CD4-positive, alpha-beta T cell treated with Interleukin-21 for 1 hour (primary cell): ENCODE measurements at regions not wholly inside any gene's neighbourhood (a gene's known extent, or its start where the extent isn't known, plus 50 kb on each side); places are given as distances from the start of the nearest gene placed in this dataset.

Experiments used
- DNase-seq: peaks from one replicate; pipeline ENCODE4 v3.0.0-alpha.2; 2020

- no peak for DNase-seq
Measured at GRCh38 chr11:71070490-71071453, 181.6 kb downstream of the SHANK2 start.

DNA sequence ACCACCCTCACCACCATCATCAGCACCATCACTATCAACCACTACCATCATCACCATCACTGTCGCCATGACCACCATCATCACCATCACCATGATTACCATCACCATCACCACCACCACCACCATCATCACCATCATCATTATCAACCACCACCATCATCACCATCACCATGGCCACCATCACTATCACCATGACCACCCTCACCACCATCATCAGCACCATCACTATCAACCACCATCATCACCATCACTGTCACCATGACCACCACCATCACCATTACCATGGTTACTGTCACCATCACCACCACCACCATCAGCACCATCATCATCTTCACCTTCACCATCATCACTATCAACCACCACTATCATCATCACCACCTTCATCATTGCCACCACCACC, 183.4 kb downstream of the SHANK2 start:
- DNase-seq = no peak

- DNase-seq = no peak
Measured at GRCh38 chr11:71067753-71068152, 184.6 kb downstream of the SHANK2 start.

DNA sequence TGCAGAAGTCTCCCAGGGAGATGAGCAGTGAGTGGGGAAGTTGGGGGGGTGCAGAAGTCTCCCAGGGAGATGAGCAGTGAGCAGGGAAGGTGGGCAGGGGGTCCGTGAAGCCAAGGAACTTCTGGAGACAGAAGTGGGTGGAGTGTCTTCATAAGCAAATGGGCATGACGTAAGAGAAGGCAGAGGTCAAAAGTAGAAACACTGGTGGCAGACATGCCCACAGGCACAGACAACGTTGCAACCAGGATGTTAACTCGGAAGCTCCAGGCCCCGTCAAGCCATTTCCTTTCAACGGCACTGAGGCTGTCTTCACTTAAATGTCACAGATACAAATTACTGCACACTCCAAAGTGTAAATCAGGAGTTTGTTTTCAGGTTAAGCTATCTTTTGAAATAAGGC, 186.1 kb downstream of the SHANK2 start:
- no peak for DNase-seq

DNA sequence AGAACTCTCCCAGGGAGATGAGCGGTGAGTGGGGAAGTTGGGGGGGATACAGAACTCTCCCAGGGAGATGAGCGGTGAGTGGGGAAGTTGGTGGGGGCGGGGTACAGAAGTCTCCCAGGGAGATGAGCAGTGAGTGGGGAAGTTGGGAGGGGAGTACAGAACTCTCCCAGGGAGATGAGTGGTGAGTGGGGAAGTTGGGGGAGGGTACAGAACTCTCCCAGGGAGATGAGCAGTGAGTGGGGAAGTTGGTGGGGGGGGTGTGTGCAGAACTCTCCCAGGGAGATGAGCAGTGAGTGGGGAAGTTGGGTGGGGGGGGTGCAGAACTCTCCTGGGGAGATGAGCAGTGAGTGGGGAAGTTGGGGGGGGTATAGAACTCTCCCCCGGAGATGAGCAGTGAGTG, 186.5 kb downstream of the SHANK2 start:
- no peak for DNase-seq

- no peak for DNase-seq
Measured at GRCh38 chr11:71064702-71065515, 187.5 kb downstream of the SHANK2 start.

GRCh38 chr11:71064183-71064582, 188.2 kb downstream of the SHANK2 start:
- DNase-seq = no peak

DNA sequence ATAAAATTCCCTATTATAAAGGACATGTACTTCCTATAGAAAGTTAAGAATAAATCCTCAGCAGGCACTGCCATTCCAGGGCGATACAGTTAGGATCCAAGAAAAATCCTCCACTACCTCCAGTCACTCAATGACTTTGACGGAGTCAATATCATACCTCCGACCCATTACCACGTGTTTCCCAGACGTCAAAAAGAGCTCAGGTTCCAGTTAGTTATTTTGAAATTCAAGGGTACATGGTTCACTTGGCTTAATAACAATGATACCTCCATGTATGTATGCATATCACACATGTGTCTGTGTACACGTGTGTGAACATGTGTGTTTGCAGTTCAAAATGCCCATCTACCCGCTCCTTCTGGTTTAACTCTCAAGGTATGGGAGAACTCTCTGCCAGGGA, 189.2 kb downstream of the SHANK2 start:
- no peak for DNase-seq

DNA sequence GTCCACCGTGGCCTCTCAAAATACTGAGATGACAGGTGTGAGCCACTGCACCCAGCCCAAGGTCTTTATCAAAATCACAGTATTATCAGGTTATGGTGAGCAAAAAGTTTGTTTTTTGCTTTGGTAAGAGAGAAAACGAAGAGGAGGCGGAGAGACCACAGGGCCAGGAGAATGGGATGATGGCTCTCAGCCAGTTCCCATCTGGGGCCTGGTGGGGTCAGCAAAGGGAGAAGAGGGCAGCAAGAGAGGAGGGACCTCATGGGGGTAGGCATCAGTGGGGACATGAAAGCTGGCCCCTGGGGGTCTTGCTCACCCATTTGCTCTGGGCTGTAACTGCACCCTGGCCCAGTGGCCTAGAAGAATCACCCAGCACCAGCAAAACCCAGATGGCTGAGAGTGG, 190.2 kb downstream of the SHANK2 start:
- no peak for DNase-seq

DNA sequence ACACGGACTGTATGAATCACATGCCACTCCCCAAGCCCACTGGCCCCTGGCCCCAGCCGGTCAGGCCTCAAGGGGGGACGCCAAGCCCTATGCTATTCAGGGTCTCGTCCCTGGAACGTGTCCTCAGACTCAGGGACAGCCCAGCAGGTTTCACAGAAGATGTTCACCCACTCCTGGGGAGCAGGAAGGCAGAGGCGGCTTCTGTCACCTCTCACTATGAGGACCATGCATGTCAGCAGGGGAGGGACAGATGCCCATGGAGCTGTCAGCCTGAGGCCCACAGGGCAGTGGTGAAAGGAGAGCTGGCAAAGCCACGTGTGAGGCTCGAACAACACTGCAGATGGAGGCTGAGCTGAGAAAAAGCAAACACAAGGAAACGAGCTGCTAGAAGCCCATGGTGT, 192.0 kb downstream of the SHANK2 start:
- DNase-seq = no peak

- DNase-seq = no peak
Measured at GRCh38 chr11:71059662-71060061, 192.7 kb downstream of the SHANK2 start.

DNA sequence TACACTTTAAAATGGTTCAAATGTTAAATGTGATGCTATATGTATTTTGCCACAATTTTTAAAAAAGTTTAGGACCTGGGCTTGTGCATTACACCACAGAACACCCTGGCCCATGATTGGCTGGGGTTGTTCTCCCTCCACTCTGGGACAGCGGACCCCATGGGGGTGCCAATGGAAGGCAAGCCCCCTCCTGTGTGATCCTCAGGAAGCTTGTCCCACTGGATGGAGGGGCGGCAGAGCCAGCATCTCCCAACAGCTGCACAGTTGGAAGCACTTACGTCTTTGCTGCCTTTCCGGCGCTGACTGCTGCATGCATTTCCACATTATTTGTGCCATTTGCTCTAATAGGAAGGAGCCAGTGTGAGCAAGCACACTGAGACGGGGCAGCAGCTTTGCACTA, 196.5 kb downstream of the SHANK2 start:
- no peak for DNase-seq
